ENCODE measurements at regions not wholly inside any gene's neighbourhood (a gene's known extent, or its start where the extent isn't known, plus 50 kb on each side); places are given as distances from the start of the nearest gene placed in this dataset.

- peaks cover 5 to 9% of the 10 kb centered on the region in 2 experiments for H3K4me1 Mint-ChIP-seq
- DNase-seq = no peak
- H3K36me3 Mint-ChIP-seq (ENCODE audit: insufficient read depth in 1 of 3, low read depth in 3 of 3) = no peaks in the 10 kb centered on the region
- H2AK5ac ChIP-seq (ENCODE audit: insufficient read length, low read length) = no peak overlapping the region
- no peak overlapping the region for H4K91ac ChIP-seq (ENCODE audit: insufficient read length, low read depth, low read length)
- no peak overlapping the region for H3K4ac ChIP-seq (ENCODE audit: low read depth, low read length)
- H2BK5ac ChIP-seq (ENCODE audit: insufficient read length, low read length) = no peak overlapping the region
- H3K9ac ChIP-seq (ENCODE audit: extremely low read depth, insufficient read length, low read length) = no peak overlapping the region
- H3K23me2 ChIP-seq (ENCODE audit: insufficient read length, low read depth, low read length, poor library complexity, severe bottlenecking) = no peaks in the 10 kb centered on the region
- no peak overlapping the region for H3K23ac ChIP-seq (ENCODE audit: insufficient read length, low read depth, low read length)
- no peak overlapping the region for H2AFZ ChIP-seq (ENCODE audit: low read length)
- H2BK120ac ChIP-seq (ENCODE audit: low read depth, low read length, poor library complexity, severe bottlenecking) = no peak overlapping the region
- H3K27ac Mint-ChIP-seq = no peak overlapping the region
- no peak overlapping the region for H3K27ac ChIP-seq (ENCODE audit: insufficient read length, low read depth, low read length)
- no peak overlapping the region for H3K4me3 Mint-ChIP-seq
- no peak overlapping the region for H2BK12ac ChIP-seq (ENCODE audit: insufficient read length, low read depth, low read length)
- no peaks in the 10 kb centered on the region for H3K9me3 ChIP-seq (ENCODE audit: control insufficient read depth, low read depth, low read length)
- H3K79me2 ChIP-seq (ENCODE audit: insufficient read depth, low read length) = no peaks in the 10 kb centered on the region
- H4K8ac ChIP-seq (replicated peaks; ENCODE audit: insufficient read length, low read depth, low read length) = no peak overlapping the region
- no peak overlapping the region for H2BK15ac ChIP-seq (ENCODE audit: low read depth, low read length)
- H3K56ac ChIP-seq (ENCODE audit: insufficient read length, low read depth, low read length) = no peak overlapping the region
- no peak overlapping the region for H3K14ac ChIP-seq (ENCODE audit: insufficient read depth, low read length)
- H2BK20ac ChIP-seq (ENCODE audit: low read depth, low read length, poor library complexity, severe bottlenecking) = no peak overlapping the region
- H3K27me3 Mint-ChIP-seq (ENCODE audit: low read depth) = no peaks in the 10 kb centered on the region
- H3K18ac ChIP-seq (ENCODE audit: insufficient read length, low read depth, low read length) = no peak overlapping the region
- H3K79me1 ChIP-seq (ENCODE audit: insufficient read depth, low read depth, low read length, poor library complexity, severe bottlenecking) = no peaks in the 10 kb centered on the region
- no peak for TF ChIP-seq CTCF (conservative IDR thresholded peaks at IDR 0.05)
- WGBS (ENCODE audit: extremely low coverage, insufficient read length, low lambda C conversion rate) = no CpG with 5 or more reads among the region's 3 CpGs
- H3K4me2 ChIP-seq (ENCODE audit: insufficient read depth, insufficient read length, low read length) = no peak overlapping the region
- peaks cover 3% of the 10 kb centered on the region; the same call in 1 of the 2 replicates for H3K4me1 ChIP-seq (ENCODE audit: insufficient read depth, low read length)
- H4K20me1 ChIP-seq (ENCODE audit: control insufficient read depth, insufficient read depth, insufficient read length) = no peaks in the 10 kb centered on the region
- no peak overlapping the region for H3T11ph ChIP-seq (ENCODE audit: low read length)
- no peak overlapping the region for H4K5ac ChIP-seq (ENCODE audit: insufficient read length, low read depth, low read length)
- H3K9me3 Mint-ChIP-seq = no peaks in the 10 kb centered on the region
- H3K27me3 ChIP-seq (ENCODE audit: insufficient read depth, low read length) = no peaks in the 10 kb centered on the region
These were observed 146.0 kb upstream of the STEAP4 start for GRCh38 chr7:88452646-88453045.
